Vagina (tissue), 2 donors: ENCODE measurements at regions not wholly inside any gene's neighbourhood (a gene's known extent, or its start where the extent isn't known, plus 50 kb on each side); places are given as distances from the start of the nearest gene placed in this dataset.

ENCODE experiments used
- CTCF ChIP-seq, 3 experiments: fragments of 450-650 bp in 2 of 3; fragments of 200-600 bp in 1 of 3; sonication (generic) in 1 of 3; IDR thresholded peaks; one replicate each; pipeline ENCODE4 v1.5.1; 2017 to 2019; ENCODE audit warnings: antibody characterized with exemption in 3 of 3, mild to moderate bottlenecking in 2 of 3, moderate library complexity in 2 of 3
- POLR2A ChIP-seq, 2 donors: fragments of 450-650 bp; IDR thresholded peaks; one replicate each; pipeline ENCODE4 v1.6.1; 2017; ENCODE audit warnings: antibody characterized with exemption in 2 of 2, mild to moderate bottlenecking in 2 of 2, moderate library complexity in 2 of 2
- POLR2AphosphoS5 ChIP-seq, 2 donors: sonication (generic); formaldehyde crosslinking; IDR thresholded peaks; one replicate each; pipeline ENCODE4 v1.9.0; 2017; ENCODE audit warnings: antibody characterized with exemption in 2 of 2, mild to moderate bottlenecking in 2 of 2, low read depth in 1 of 2; ENCODE audit not compliant: insufficient read depth in 1 of 2

- TF ChIP-seq CTCF (IDR thresholded peaks at IDR 0.05) (no peak), POLR2AphosphoS5 (IDR thresholded peaks at IDR 0.05; ENCODE audit: insufficient read depth in 1 of 2, low read depth in 1 of 2) (no peak), POLR2A (IDR thresholded peaks at IDR 0.05) (no peak)
These were observed 202.9 kb downstream of the PTEN start for GRCh38 chr10:88066319-88066718.
